Tongue (tissue), 1 donor: ENCODE measurements at regions not wholly inside any gene's neighbourhood (a gene's known extent, or its start where the extent isn't known, plus 50 kb on each side); places are given as distances from the start of the nearest gene placed in this dataset.

ENCODE experiments used
- DNase-seq: peaks from one replicate; pipeline ENCODE4 v3.0.0-alpha.2; 2015

- DNase-seq = no peak
These were observed 246.1 kb upstream of the GYPC start for GRCh38 chr2:126409850-126410249.

- DNase-seq = no peak
These were observed 242.9 kb upstream of the GYPC start for GRCh38 chr2:126413079-126413478.

GRCh38 chr2:126419403-126419802 is 236.6 kb upstream of the GYPC start:
- DNase-seq = no peak

GRCh38 chr2:126425943-126426342 is 230.0 kb upstream of the GYPC start:
- no peak for DNase-seq

GRCh38 chr2:126429103-126429502 is 226.9 kb upstream of the GYPC start:
- no peak for DNase-seq

- no peak for DNase-seq
These were observed 224.8 kb upstream of the GYPC start for GRCh38 chr2:126431136-126431535.

- DNase-seq = no peak
These were observed 219.5 kb upstream of the GYPC start for GRCh38 chr2:126436411-126436810.

- DNase-seq = no peak
These were observed 218.9 kb upstream of the GYPC start for GRCh38 chr2:126437016-126437415.

- DNase-seq = no peak
These were observed 211.4 kb upstream of the GYPC start for GRCh38 chr2:126444512-126444911.

GRCh38 chr2:126446106-126446695 is 209.8 kb upstream of the GYPC start:
- no peak for DNase-seq

GRCh38 chr2:126448611-126449010 is 207.3 kb upstream of the GYPC start:
- DNase-seq = no peak

GRCh38 chr2:126449677-126450076 is 206.3 kb upstream of the GYPC start:
- DNase-seq = no peak

- no peak for DNase-seq
These were observed 191.9 kb upstream of the GYPC start for GRCh38 chr2:126463892-126464674.

GRCh38 chr2:126467367-126468054 is 188.4 kb upstream of the GYPC start:
- no peak for DNase-seq

GRCh38 chr2:126475031-126475430 is 180.9 kb upstream of the GYPC start:
- no peak for DNase-seq

GRCh38 chr2:126476691-126477090 is 179.3 kb upstream of the GYPC start:
- DNase-seq = no peak

GRCh38 chr2:126480033-126480432 is 175.9 kb upstream of the GYPC start:
- no peak for DNase-seq

GRCh38 chr2:126482582-126483464 is 173.1 kb upstream of the GYPC start:
- no peak for DNase-seq

GRCh38 chr2:126494593-126494992 is 161.4 kb upstream of the GYPC start:
- no peak for DNase-seq

- DNase-seq = no peak
These were observed 160.8 kb upstream of the GYPC start for GRCh38 chr2:126495189-126495588.

GRCh38 chr2:126496493-126496892 is 159.5 kb upstream of the GYPC start:
- no peak for DNase-seq

GRCh38 chr2:126503476-126503875 is 152.5 kb upstream of the GYPC start:
- no peak for DNase-seq

GRCh38 chr2:126504949-126505348 is 151.0 kb upstream of the GYPC start:
- no peak for DNase-seq
